GM18907 (cell line): ENCODE measurements at regions not wholly inside any gene's neighbourhood (a gene's known extent, or its start where the extent isn't known, plus 50 kb on each side); places are given as distances from the start of the nearest gene placed in this dataset.
"Not testable (repeated sequence)": the region's sequence is repeated elsewhere in the genome, so short reads cannot be mapped to it uniquely, and the experiment has no call there.

Source experiments
- ATAC-seq: cut with Tn5 transposase; IDR thresholded peaks from one replicate; pipeline ENCODE4 v1.9.1; 2021; ENCODE audit warnings: mild to moderate bottlenecking, moderate library complexity; ENCODE audit not compliant: unreplicated experiment

- ATAC-seq, result not testable (repeated sequence)
Measured at GRCh38 chr5:177863822-177864446, 81.2 kb upstream of the FAM153A start.

- ATAC-seq, result not testable (repeated sequence)
Measured at GRCh38 chr5:177857642-177858200, 75.0 kb upstream of the FAM153A start.

GRCh38 chr5:177856474-177856873 lies 73.8 kb upstream of the FAM153A start:
- not testable (repeated sequence) for ATAC-seq

GRCh38 chr5:177847914-177848313 lies 65.2 kb upstream of the FAM153A start:
- not testable (repeated sequence) for ATAC-seq

DNA sequence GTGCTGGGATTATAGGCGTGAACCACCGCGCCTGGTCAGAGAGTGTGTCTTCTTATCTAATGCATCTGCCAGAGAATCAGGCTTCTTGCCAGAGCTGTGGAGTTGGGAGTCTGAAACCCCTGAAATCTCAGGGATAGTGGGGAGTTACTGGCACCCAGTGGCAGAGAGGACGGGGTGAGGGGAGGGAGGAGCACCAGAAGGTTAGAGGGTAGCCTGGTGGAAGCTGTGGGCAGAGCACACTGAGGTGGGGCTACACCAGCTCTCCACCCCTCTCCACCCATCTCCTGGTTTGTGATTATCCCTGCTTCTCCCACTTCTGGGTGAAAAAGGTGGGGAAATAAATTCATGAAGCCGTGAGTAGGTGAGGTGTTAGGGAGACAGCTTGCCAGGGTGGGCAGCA lies 63.9 kb upstream of the FAM153A start:
- not testable (repeated sequence) for ATAC-seq

DNA sequence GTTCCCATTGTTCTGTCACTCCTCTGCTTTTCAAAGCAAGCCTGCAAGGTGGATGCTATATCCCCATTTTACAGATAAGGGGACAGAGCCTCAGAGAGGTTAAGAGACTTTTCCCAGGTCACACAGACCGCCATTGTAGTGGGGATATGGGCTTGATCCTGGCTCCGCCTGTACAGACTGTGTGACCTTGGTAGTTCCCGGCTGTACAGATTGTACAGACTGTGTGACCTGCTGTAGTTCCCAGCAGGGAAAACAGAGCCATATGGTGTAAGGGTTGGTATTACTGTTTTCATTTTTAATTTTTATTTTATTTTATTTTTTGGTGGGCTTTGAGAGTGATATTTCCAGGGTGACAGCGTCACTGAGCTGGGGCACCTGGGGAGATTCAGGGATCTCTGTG lies 63.2 kb upstream of the FAM153A start:
- ATAC-seq, result not testable (repeated sequence)

DNA sequence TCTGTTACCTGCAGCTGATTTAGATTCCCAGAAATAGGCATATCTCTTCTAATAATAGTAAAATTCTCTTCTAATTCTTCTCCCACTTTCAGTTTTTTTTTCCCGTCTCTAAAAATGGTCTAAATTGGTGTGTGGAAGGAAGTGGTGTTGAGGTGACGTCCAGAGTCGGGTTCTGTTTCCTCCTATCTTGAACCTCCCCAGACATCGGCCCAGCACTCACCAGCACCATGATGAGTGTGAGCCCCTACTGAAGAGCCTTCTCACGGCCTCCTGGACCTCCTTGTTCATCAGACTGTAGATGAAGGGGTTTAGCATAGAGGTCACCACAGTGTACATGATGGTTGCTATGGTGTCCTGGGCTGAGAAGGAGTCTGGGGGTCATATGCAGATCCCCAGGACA lies 53.5 kb upstream of the FAM153A start:
- not testable (repeated sequence) for ATAC-seq
